ENCODE measurements at regions not wholly inside any gene's neighbourhood (a gene's known extent, or its start where the extent isn't known, plus 50 kb on each side); places are given as distances from the start of the nearest gene placed in this dataset.
A peak's percentile ranks its signal among the peaks of the same experiment; 100 is the strongest.
"Not testable (repeated sequence)": the region's sequence is repeated elsewhere in the genome, so short reads cannot be mapped to it uniquely, and the experiment has no call there.

- DNase-seq, result no peak
These were observed 115.0 kb downstream of the UBE2U start for GRCh38 chr1:64318428-64318827.

- DNase-seq, result no peak
These were observed 116.6 kb downstream of the UBE2U start for GRCh38 chr1:64320007-64320406.

GRCh38 chr1:64320470-64320869 lies 117.0 kb downstream of the UBE2U start:
- DNase-seq, result no peak

- DNase-seq, result no peak
These were observed 117.6 kb downstream of the UBE2U start for GRCh38 chr1:64320922-64321614.

- DNase-seq, result no peak
These were observed 119.6 kb downstream of the UBE2U start for GRCh38 chr1:64323054-64323453.

GRCh38 chr1:64323882-64324281 lies 120.5 kb downstream of the UBE2U start:
- DNase-seq, result no peak

- DNase-seq, result no peak
These were observed 122.4 kb downstream of the UBE2U start for GRCh38 chr1:64325856-64326255.

- no peak for DNase-seq
These were observed 123.7 kb downstream of the UBE2U start for GRCh38 chr1:64327119-64327518.

- DNase-seq, result no peak
These were observed 124.8 kb downstream of the UBE2U start for GRCh38 chr1:64328193-64328592.

- DNase-seq, result no peak
These were observed 127.4 kb downstream of the UBE2U start for GRCh38 chr1:64330839-64331238.

GRCh38 chr1:64335636-64336035 lies 132.2 kb downstream of the UBE2U start:
- DNase-seq, result no peak

GRCh38 chr1:64337475-64337874 lies 132.5 kb upstream of the CACHD1 start:
- no peak for DNase-seq

GRCh38 chr1:64337926-64338325 lies 132.0 kb upstream of the CACHD1 start:
- no peak for DNase-seq

- DNase-seq, result no peak
These were observed 129.6 kb upstream of the CACHD1 start for GRCh38 chr1:64340361-64340760.

- DNase-seq, result peak; percentile 83
These were observed 126.7 kb upstream of the CACHD1 start for GRCh38 chr1:64343105-64343822.

GRCh38 chr1:64343823-64344190 lies 126.1 kb upstream of the CACHD1 start:
- DNase-seq, result peak; percentile 49

GRCh38 chr1:64348270-64348960 lies 121.5 kb upstream of the CACHD1 start:
- DNase-seq, result no peak

- DNase-seq, result no peak
These were observed 120.8 kb upstream of the CACHD1 start for GRCh38 chr1:64348961-64349648.

- not testable (repeated sequence) for DNase-seq
These were observed 114.4 kb upstream of the CACHD1 start for GRCh38 chr1:64355534-64355933.

GRCh38 chr1:64356636-64357256 lies 113.2 kb upstream of the CACHD1 start:
- DNase-seq, result no peak

- DNase-seq, result no peak
These were observed 112.5 kb upstream of the CACHD1 start for GRCh38 chr1:64357422-64357821.

- no peak for DNase-seq
These were observed 111.2 kb upstream of the CACHD1 start for GRCh38 chr1:64358692-64359091.

GRCh38 chr1:64361974-64362373 lies 108.0 kb upstream of the CACHD1 start:
- no peak for DNase-seq
